GM12878 (cell line): ENCODE measurements at regions not wholly inside any gene's neighbourhood (a gene's known extent, or its start where the extent isn't known, plus 50 kb on each side); places are given as distances from the start of the nearest gene placed in this dataset.

Experiments used
- ATAC-seq: fragments of 200-7000 bp; cut with Tn5 transposase; 3 replicates; pipeline ENCODE4 v1.9.1; 2020; ENCODE audit warnings: mild to moderate bottlenecking, moderate library complexity
- BruUV-seq: library from RNA; stranded (reverse); fragments of 400-500 nt; replicated peaks from 2 replicates; lab custom pipeline; 2021; lab: Mats Ljungman, UMichigan
- CTCF ChIA-PET: fragments of 300-600 bp; sonication (Branson Sonifier 250); formaldehyde crosslinking; extraction: SDS; loops from one replicate; lab custom pipeline; 2021; ENCODE audit warnings: inconsistent platforms; lab: Yijun Ruan, JAX
- POLR2A ChIA-PET: fragments of 350-600 bp; formaldehyde crosslinking; extraction: SDS; loops from one replicate; lab custom pipeline; 2021; ENCODE audit warnings: inconsistent platforms; lab: Charles Lee
- RAD21 ChIA-PET: fragments of 300-600 bp; sonication (Branson Sonifier 250); formaldehyde crosslinking; loops from one replicate; lab custom pipeline; 2023; ENCODE audit warnings: antibody characterized with exemption; ENCODE audit not compliant: unreplicated experiment; lab: Charles Lee
- SMC1A ChIA-PET: fragments of 300-600 bp; sonication (Branson Sonifier 250); formaldehyde crosslinking; loops from one replicate; lab custom pipeline; 2023; ENCODE audit not compliant: unreplicated experiment, uncharacterized antibody; lab: Charles Lee
- DNase-seq: peaks from one replicate; pipeline ENCODE4 v3.0.0-alpha.2; 2011; ENCODE audit warnings: low read depth, low spot score
- FAIRE-seq: peaks from 3 replicates; lab custom pipeline; 2011; peaks lifted over from hg19 to GRCh38; lab: Jason Lieb, UNC
- H2AFZ ChIP-seq: 2 replicates; pipeline ENCODE4 v1.6.0; 2011; ENCODE audit warnings: low read depth, low read length, control low read depth; ENCODE audit not compliant: control insufficient read depth
- H3K27ac ChIP-seq: 2 replicates; pipeline ENCODE4 v1.5.1; 2011; ENCODE audit warnings: control low read depth; ENCODE audit not compliant: control insufficient read depth, insufficient read depth
- H3K27me3 ChIP-seq, 2 experiments: replicated peaks in 1 of 2; 2 replicates each; pipeline versions ENCODE4 v1.6.0 to v1.6.1; 2011; ENCODE audit warnings: low read length in 1 of 2; ENCODE audit not compliant: control insufficient read depth in 2 of 2, insufficient read depth in 2 of 2
- H3K36me3 ChIP-seq, 2 experiments: 2 replicates each; pipeline ENCODE4 v1.5.1; 2011; ENCODE audit warnings: low read length in 1 of 2; ENCODE audit not compliant: control insufficient read depth in 2 of 2, insufficient read depth in 2 of 2
- H3K4me1 ChIP-seq: 2 replicates; pipeline ENCODE4 v1.6.1; 2011; ENCODE audit warnings: mild to moderate bottlenecking, low read length, moderate library complexity, mixed read lengths; ENCODE audit not compliant: control insufficient read depth, insufficient read depth
- H3K4me2 ChIP-seq: 2 replicates; pipeline ENCODE4 v1.6.0; 2011; ENCODE audit warnings: control low read depth; ENCODE audit not compliant: control insufficient read depth, insufficient read depth
- H3K4me3 ChIP-seq: fragments of 200-600 bp; sonication (generic); 2 replicates; pipeline ENCODE4 v1.5.1; 2016
- H3K79me2 ChIP-seq: 2 replicates; pipeline ENCODE4 v1.6.0; 2011; ENCODE audit warnings: low read length; ENCODE audit not compliant: control insufficient read depth, insufficient read depth
- H3K9ac ChIP-seq: 2 replicates; pipeline ENCODE4 v1.8.0; 2011; ENCODE audit warnings: low read length, control low read depth, mixed read lengths; ENCODE audit not compliant: control insufficient read depth, insufficient read depth
- H3K9me3 ChIP-seq: replicated peaks from 3 replicates; pipeline ENCODE4 v1.5.1; 2011; ENCODE audit warnings: mild to moderate bottlenecking, low read length; ENCODE audit not compliant: control insufficient read depth, insufficient read depth
- H4K20me1 ChIP-seq: 2 replicates; pipeline ENCODE4 v1.6.0; 2011; ENCODE audit not compliant: control insufficient read depth, insufficient read depth
- BMI1 ChIP-seq: fragments of 450-650 bp; IDR thresholded peaks from 2 replicates; pipeline ENCODE4 v1.6.1; 2016; ENCODE audit warnings: mild to moderate bottlenecking, moderate library complexity, borderline replicate concordance
- CBX5 ChIP-seq: sonication (generic); IDR thresholded peaks from 2 replicates; pipeline ENCODE4 v1.6.1; 2016; ENCODE audit warnings: low read depth, moderate library complexity, mild to moderate bottlenecking, inconsistent platforms
- EZH2 ChIP-seq: IDR thresholded peaks from 2 replicates; pipeline ENCODE4 v1.6.1; 2012; ENCODE audit warnings: low read depth, mild to moderate bottlenecking, control low read depth, inconsistent platforms, low read length, borderline replicate concordance; ENCODE audit not compliant: control insufficient read depth
- FOS ChIP-seq: IDR thresholded peaks from 3 replicates; pipeline ENCODE4 v1.6.1; 2011; ENCODE audit warnings: borderline replicate concordance; ENCODE audit not compliant: insufficient read length; ENCODE audit errors: extremely low read depth
- IKZF1 ChIP-seq: fragments of 450-650 bp; conservative IDR thresholded peaks from 2 replicates; pipeline ENCODE4 v1.6.1; 2017; ENCODE audit warnings: antibody characterized with exemption, mild to moderate bottlenecking
- MTA2 ChIP-seq: fragments of 450-650 bp; IDR thresholded peaks from 2 replicates; pipeline ENCODE4 v1.6.1; 2016; ENCODE audit warnings: low read depth, mild to moderate bottlenecking, moderate library complexity
- NFXL1 ChIP-seq: fragments of 450-650 bp; IDR thresholded peaks from 2 replicates; pipeline ENCODE4 v1.6.1; 2017; ENCODE audit warnings: antibody characterized with exemption, mild to moderate bottlenecking, borderline replicate concordance
- RAD51 ChIP-seq: fragments of 450-650 bp; IDR thresholded peaks from 2 replicates; pipeline ENCODE4 v1.6.1; 2016; ENCODE audit warnings: moderate library complexity, mild to moderate bottlenecking, inconsistent platforms
- RB1 ChIP-seq: fragments of 450-650 bp; formaldehyde crosslinking; IDR thresholded peaks from 2 replicates; pipeline ENCODE4 v1.6.1; 2017; ENCODE audit warnings: mild to moderate bottlenecking, borderline replicate concordance
- SRF ChIP-seq, 2 experiments: IDR thresholded peaks; 2 replicates each; pipeline ENCODE4 v1.6.1; 2011; ENCODE audit warnings: low read depth in 2 of 2, low read length in 2 of 2, mild to moderate bottlenecking in 1 of 2, moderate library complexity in 1 of 2
- STAT1 ChIP-seq: fragments of 450-650 bp; conservative IDR thresholded peaks from 2 replicates; pipeline ENCODE4 v1.6.1; 2014; ENCODE audit warnings: antibody characterized with exemption, mild to moderate bottlenecking
- TCF3 ChIP-seq: IDR thresholded peaks from 2 replicates; pipeline ENCODE4 v1.6.1; 2012; ENCODE audit warnings: low read depth, mild to moderate bottlenecking, low read length, borderline replicate concordance; ENCODE audit not compliant: insufficient read depth
- USF2 ChIP-seq: IDR thresholded peaks from 2 replicates; pipeline ENCODE4 v1.6.1; 2011; ENCODE audit warnings: low read depth, low read length, improper control_type of control experiment, borderline replicate concordance
- ZNF217 ChIP-seq: fragments of 450-650 bp; IDR thresholded peaks from 2 replicates; pipeline ENCODE4 v1.6.1; 2017; ENCODE audit warnings: antibody characterized with exemption, mild to moderate bottlenecking
- ZSCAN29 ChIP-seq: fragments of 450-650 bp; IDR thresholded peaks from 2 replicates; pipeline ENCODE4 v1.6.1; 2017; ENCODE audit warnings: mild to moderate bottlenecking, moderate library complexity
- WGBS: methylation state at CpG from one replicate; pipeline ENCODE4 v1.1.6; 2016; ENCODE audit warnings: low lambda C conversion rate; ENCODE audit not compliant: insufficient replicate concordance, insufficient coverage; ENCODE audit errors: missing lambda C conversion rate; 5-methylcytosine and 5-hydroxymethylcytosine counted together
- in situ Hi-C: fragments of 300-500 bp; cut with MboI; formaldehyde crosslinking; loops from 9 replicates; pipeline ENCODE4 v1.14.3; 2018; ENCODE audit warnings: mixed read lengths
- intact Hi-C: fragments of 100-400 bp; cut with micrococcal nuclease; formaldehyde crosslinking; loops from one replicate; pipeline ENCODE4 v1.14.2; 2022; ENCODE audit not compliant: unreplicated experiment
- TF ChIP-seq, protein P1 (sequence below): fragments of 450-650 bp; IDR thresholded peaks from 2 replicates; pipeline ENCODE4 v1.6.1; 2014; ENCODE audit warnings: mild to moderate bottlenecking
- TF ChIP-seq, protein P2 (sequence below): fragments of 150-350 bp; IDR thresholded peaks from 2 replicates; pipeline ENCODE4 v1.6.1; 2016; ENCODE audit warnings: low read depth, low read length

GRCh38 chr3:72041511-72041910, 256.6 kb upstream of the PROK2 start (continued):
- TF ChIP-seq, protein P1, sequence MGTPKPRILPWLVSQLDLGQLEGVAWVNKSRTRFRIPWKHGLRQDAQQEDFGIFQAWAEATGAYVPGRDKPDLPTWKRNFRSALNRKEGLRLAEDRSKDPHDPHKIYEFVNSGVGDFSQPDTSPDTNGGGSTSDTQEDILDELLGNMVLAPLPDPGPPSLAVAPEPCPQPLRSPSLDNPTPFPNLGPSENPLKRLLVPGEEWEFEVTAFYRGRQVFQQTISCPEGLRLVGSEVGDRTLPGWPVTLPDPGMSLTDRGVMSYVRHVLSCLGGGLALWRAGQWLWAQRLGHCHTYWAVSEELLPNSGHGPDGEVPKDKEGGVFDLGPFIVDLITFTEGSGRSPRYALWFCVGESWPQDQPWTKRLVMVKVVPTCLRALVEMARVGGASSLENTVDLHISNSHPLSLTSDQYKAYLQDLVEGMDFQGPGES: no peak
- TF ChIP-seq IKZF1 (no peak), MTA2 (no peak), ZSCAN29 (no peak), STAT1 (no peak), SRF (IDR thresholded peaks at IDR 0.05; ENCODE audit: low read depth in 2 of 2, low read length in 2 of 2) (no peak)

GRCh38 chr3:72041076-72041475, 256.1 kb upstream of the PROK2 start:
- ChIA-PET CTCF (interaction anchor here (1.1 to 1.4 kb wide), 3 partner anchors 39 to 111 kb away, joined by 3 to 4 read pairs (median 4); no protein-coding TSS in a partner anchor), POLR2A (no interaction called here), SMC1A (interaction anchor here (1.6 kb wide), 1 partner anchor 63 kb away, joined by 3 read pairs; no protein-coding TSS in a partner anchor), RAD21 (no interaction called here)
- Histone ChIP-seq H3K4me1 (peaks cover 20% of the 10 kb centered on the region), H3K9me3 (no peaks in the 10 kb centered on the region; the same call in 2 of the 3 replicates), H3K27ac (no peak overlapping the region), H2AFZ (no peak overlapping the region), H3K4me3 (no peak overlapping the region), H4K20me1 (no peaks in the 10 kb centered on the region), H3K27me3 (no peaks in the 10 kb centered on the region), H3K36me3 (no peaks in the 10 kb centered on the region), H3K79me2 (no peaks in the 10 kb centered on the region), H3K4me2 (no peak overlapping the region), H3K9ac (no peak overlapping the region)
- WGBS: 98% methylated on average over 4 of the region's 4 CpGs
- ATAC-seq (no peak), DNase-seq (no peak), FAIRE-seq (no peak)
- no TSS peak for BruUV-seq
- in situ Hi-C loops: no loop called here
- intact Hi-C loops: no loop called here
- TF ChIP-seq BMI1 (no peak), TCF3 (no peak), EZH2 (no peak), RAD51 (no peak), FOS (no peak), NFXL1 (no peak), CBX5 (no peak), RB1 (no peak), ZNF217 (no peak), USF2 (no peak)
- TF ChIP-seq, protein P2, sequence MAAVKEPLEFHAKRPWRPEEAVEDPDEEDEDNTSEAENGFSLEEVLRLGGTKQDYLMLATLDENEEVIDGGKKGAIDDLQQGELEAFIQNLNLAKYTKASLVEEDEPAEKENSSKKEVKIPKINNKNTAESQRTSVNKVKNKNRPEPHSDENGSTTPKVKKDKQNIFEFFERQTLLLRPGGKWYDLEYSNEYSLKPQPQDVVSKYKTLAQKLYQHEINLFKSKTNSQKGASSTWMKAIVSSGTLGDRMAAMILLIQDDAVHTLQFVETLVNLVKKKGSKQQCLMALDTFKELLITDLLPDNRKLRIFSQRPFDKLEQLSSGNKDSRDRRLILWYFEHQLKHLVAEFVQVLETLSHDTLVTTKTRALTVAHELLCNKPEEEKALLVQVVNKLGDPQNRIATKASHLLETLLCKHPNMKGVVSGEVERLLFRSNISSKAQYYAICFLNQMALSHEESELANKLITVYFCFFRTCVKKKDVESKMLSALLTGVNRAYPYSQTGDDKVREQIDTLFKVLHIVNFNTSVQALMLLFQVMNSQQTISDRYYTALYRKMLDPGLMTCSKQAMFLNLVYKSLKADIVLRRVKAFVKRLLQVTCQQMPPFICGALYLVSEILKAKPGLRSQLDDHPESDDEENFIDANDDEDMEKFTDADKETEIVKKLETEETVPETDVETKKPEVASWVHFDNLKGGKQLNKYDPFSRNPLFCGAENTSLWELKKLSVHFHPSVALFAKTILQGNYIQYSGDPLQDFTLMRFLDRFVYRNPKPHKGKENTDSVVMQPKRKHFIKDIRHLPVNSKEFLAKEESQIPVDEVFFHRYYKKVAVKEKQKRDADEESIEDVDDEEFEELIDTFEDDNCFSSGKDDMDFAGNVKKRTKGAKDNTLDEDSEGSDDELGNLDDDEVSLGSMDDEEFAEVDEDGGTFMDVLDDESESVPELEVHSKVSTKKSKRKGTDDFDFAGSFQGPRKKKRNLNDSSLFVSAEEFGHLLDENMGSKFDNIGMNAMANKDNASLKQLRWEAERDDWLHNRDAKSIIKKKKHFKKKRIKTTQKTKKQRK: no peak
